Fibroblast of the aortic adventitia (primary cell): ENCODE measurements at regions not wholly inside any gene's neighbourhood (a gene's known extent, or its start where the extent isn't known, plus 50 kb on each side); places are given as distances from the start of the nearest gene placed in this dataset.

Experiments
- DNase-seq: peaks from one replicate; pipeline ENCODE4 v3.0.0-alpha.2; 2010; ENCODE audit warnings: low read depth
- H3K4me3 ChIP-seq: 2 replicates; pipeline ENCODE4 v1.5.1; 2011; ENCODE audit warnings: low read depth, mild to moderate bottlenecking, control low read depth, low read length, moderate library complexity
- TF ChIP-seq, protein P1 (sequence below): IDR thresholded peaks from 2 replicates; pipeline ENCODE4 v1.5.1; 2011; ENCODE audit warnings: mild to moderate bottlenecking, low read length, control low read depth, inconsistent platforms; ENCODE audit not compliant: insufficient read depth

DNA sequence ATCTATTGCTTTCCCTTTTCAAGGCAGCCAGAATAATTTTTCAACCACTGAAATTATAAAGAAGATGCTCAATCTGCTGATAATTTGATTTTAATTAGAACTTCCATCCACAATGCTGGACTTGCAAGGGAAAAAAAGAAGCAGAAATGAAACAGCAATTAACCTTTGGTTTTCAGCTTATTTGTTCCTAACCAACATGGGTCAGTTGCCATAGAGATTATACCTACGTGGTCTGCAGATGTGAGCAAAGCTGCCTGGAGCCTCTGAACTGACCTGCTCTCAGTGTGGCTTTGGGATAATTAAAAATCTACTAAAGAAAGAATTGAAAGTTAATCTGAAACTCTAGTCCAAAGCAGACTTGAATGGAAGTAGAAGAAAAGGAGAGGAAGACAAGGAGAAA, 195.7 kb upstream of the API5 start:
- no peak for DNase-seq
- no peak overlapping the region for H3K4me3 ChIP-seq
- TF ChIP-seq, protein P1, sequence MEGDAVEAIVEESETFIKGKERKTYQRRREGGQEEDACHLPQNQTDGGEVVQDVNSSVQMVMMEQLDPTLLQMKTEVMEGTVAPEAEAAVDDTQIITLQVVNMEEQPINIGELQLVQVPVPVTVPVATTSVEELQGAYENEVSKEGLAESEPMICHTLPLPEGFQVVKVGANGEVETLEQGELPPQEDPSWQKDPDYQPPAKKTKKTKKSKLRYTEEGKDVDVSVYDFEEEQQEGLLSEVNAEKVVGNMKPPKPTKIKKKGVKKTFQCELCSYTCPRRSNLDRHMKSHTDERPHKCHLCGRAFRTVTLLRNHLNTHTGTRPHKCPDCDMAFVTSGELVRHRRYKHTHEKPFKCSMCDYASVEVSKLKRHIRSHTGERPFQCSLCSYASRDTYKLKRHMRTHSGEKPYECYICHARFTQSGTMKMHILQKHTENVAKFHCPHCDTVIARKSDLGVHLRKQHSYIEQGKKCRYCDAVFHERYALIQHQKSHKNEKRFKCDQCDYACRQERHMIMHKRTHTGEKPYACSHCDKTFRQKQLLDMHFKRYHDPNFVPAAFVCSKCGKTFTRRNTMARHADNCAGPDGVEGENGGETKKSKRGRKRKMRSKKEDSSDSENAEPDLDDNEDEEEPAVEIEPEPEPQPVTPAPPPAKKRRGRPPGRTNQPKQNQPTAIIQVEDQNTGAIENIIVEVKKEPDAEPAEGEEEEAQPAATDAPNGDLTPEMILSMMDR: no peak

DNA sequence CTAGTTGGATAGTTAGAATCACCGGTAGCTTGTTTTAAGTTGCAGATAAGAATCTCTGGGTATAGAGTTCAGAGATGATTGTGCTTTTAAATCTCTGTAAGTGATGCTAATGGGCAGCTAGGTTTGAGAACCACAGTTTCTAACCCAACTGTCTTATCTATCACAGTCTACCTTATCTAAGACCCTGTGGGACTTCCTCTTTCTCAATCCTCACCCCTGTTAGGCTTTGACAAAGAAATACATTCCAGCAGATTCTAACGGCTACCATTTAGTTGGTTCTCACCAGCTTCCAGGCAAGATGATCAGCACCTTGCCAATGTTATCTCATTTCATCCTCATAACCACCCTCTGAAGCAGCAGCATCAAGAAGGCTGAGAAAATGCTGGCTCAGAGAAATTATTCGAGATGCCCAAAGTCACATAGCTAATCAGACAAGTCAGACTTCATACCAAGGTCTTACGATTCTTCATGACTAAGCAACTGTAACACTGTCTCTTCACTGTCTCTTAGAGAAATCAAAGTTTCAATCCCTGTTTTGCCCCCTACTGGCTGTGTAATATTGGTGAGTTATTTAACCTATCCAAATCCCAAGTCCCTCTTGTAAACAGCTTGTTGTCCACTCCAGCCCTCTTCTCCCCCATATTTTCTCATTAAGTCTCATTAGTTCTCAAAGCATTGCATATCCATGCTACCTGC, 192.4 kb upstream of the API5 start:
- H3K4me3 ChIP-seq: no peak overlapping the region
- no peak for DNase-seq

GRCh38 chr11:43122546-43122945, 189.2 kb upstream of the API5 start:
- DNase-seq: no peak
- no peak overlapping the region for H3K4me3 ChIP-seq
- TF ChIP-seq, protein P1: no peak

More for the DNA sequence above, 192.4 kb upstream of the API5 start:
- TF ChIP-seq, protein P1: no peak

GRCh38 chr11:43123443-43123842, 188.4 kb upstream of the API5 start:
- no peak for DNase-seq
- H3K4me3 ChIP-seq: no peak overlapping the region
- TF ChIP-seq, protein P1: no peak

- TF ChIP-seq, protein P1: no peak
- no peak overlapping the region for H3K4me3 ChIP-seq
- no peak for DNase-seq
These were observed 187.4 kb upstream of the API5 start for GRCh38 chr11:43124272-43124935.

- TF ChIP-seq, protein P1: no peak
These were observed 182.5 kb upstream of the API5 start for GRCh38 chr11:43129329-43129728.

DNA sequence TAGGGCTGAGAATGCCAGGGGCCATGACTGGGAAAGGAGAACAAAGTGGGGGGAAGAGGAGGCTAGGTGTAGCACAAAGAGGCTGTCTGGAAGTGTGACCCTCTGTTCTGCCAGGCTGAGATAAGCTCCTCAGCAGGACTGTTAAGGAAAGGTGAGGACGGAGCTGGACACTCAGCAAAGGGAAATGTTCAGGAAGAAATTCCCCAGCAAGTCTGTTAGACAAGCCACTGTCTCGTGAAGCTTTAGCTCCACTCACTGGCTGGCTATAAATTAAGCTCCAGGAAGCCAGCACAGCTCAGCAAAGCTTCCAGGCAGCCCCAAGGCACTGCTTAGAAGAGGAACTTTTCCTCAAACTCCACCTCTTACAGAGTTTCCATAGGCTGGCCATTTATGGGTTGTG, 181.2 kb upstream of the API5 start:
- H3K4me3 ChIP-seq: no peak overlapping the region
- DNase-seq: no peak
- TF ChIP-seq, protein P1: no peak

More at GRCh38 chr11:43129329-43129728, 182.5 kb upstream of the API5 start:
- no peak overlapping the region for H3K4me3 ChIP-seq
- no peak for DNase-seq
